B cell (primary cell): ENCODE measurements at regions not wholly inside any gene's neighbourhood (a gene's known extent, or its start where the extent isn't known, plus 50 kb on each side); places are given as distances from the start of the nearest gene placed in this dataset.

ENCODE experiments used
- ATAC-seq: fragments of 200-7000 bp; cut with Tn5 transposase; one replicate; pipeline ENCODE4 v1.10.0; 2021; ENCODE audit warnings: low read depth, mild to moderate bottlenecking, moderate number of reproducible peaks, moderate library complexity
- CTCF ChIA-PET: fragments of 350-600 bp; sonication (Branson Sonifier 250); formaldehyde crosslinking; loops from one replicate; lab custom pipeline; 2021; ENCODE audit warnings: antibody characterized with exemption, inconsistent platforms; lab: Charles Lee
- POLR2A ChIA-PET: fragments of 350-600 bp; sonication (Branson Sonifier 250); formaldehyde crosslinking; loops from one replicate; lab custom pipeline; 2021; ENCODE audit warnings: antibody characterized with exemption; lab: Charles Lee
- DNase-seq: peaks from one replicate; pipeline ENCODE4 v3.0.0; 2013
- H2AFZ ChIP-seq: 2 replicates; pipeline ENCODE4 v1.6.1; 2012; ENCODE audit warnings: mild to moderate bottlenecking, low read depth, low read length; ENCODE audit not compliant: insufficient read depth, poor library complexity, severe bottlenecking
- H3K27ac ChIP-seq, 2 donors: 1 replicate in 1 of 2; 2 replicates in 1 of 2; pipeline ENCODE4 v1.5.1; 2012 to 2013; ENCODE audit warnings: low read length in 2 of 2, mild to moderate bottlenecking in 2 of 2, moderate library complexity in 1 of 2
- H3K27me3 ChIP-seq, 4 experiments: fragments of 200-600 bp in 1 of 4; sonication (generic) in 1 of 4; replicated peaks in 1 of 4; 1 replicate in 2 of 4; 2 replicates in 2 of 4; pipeline versions ENCODE4 v1.6.1 to v1.7.0; 2013 to 2016; ENCODE audit warnings: low read length in 3 of 4, mild to moderate bottlenecking in 2 of 4, mixed read lengths in 1 of 4, moderate library complexity in 1 of 4; ENCODE audit not compliant: insufficient read depth in 4 of 4, control insufficient read depth in 3 of 4; ENCODE audit errors: control extremely low read depth in 1 of 4
- H3K36me3 ChIP-seq, 2 experiments: replicated peaks in 1 of 2; 1 replicate in 1 of 2; 2 replicates in 1 of 2; pipeline versions ENCODE4 v1.6.1 to v1.7.1; 2013; ENCODE audit warnings: low read length in 1 of 2; ENCODE audit not compliant: insufficient read depth in 2 of 2, control insufficient read depth in 1 of 2; ENCODE audit errors: control extremely low read depth in 1 of 2, extremely low read depth in 1 of 2
- H3K4me1 ChIP-seq, 2 donors: fragments of 200-600 bp in 1 of 2; sonication (generic) in 1 of 2; 1 replicate in 1 of 2; 2 replicates in 1 of 2; pipeline versions ENCODE4 v1.5.1 to v1.6.1; 2013 to 2017; ENCODE audit warnings: low read length in 2 of 2; ENCODE audit not compliant: control insufficient read depth in 2 of 2, insufficient read depth in 2 of 2
- H3K4me2 ChIP-seq: replicated peaks from 2 replicates; pipeline ENCODE3; 2012; ENCODE audit warnings: mild to moderate bottlenecking, low read depth, low read length; ENCODE audit not compliant: poor library complexity, severe bottlenecking
- H3K4me3 ChIP-seq, 5 experiments: fragments of 200-600 bp in 1 of 5; sonication (generic) in 1 of 5; 1 replicate in 3 of 5; 2 replicates in 2 of 5; pipeline versions ENCODE4 v1.5.1 to v1.7.0; 2011 to 2016; ENCODE audit warnings: low read length in 4 of 5, mild to moderate bottlenecking in 4 of 5, low read depth in 2 of 5, control low read depth in 1 of 5, moderate library complexity in 1 of 5; ENCODE audit not compliant: insufficient read depth in 1 of 5; ENCODE audit errors: control extremely low read depth in 1 of 5, extremely low read depth in 1 of 5
- H3K79me2 ChIP-seq: fragments of 200-600 bp; sonication (generic); one replicate; pipeline ENCODE4 v1.6.0; 2016; ENCODE audit warnings: low read length; ENCODE audit not compliant: control insufficient read depth, insufficient read depth
- H3K9ac ChIP-seq: fragments of 200-600 bp; sonication (generic); 2 replicates; pipeline ENCODE4 v1.6.1; 2017; ENCODE audit warnings: mild to moderate bottlenecking, low read length, moderate library complexity
- H3K9me3 ChIP-seq, 3 donors: one replicate each; pipeline versions ENCODE4 v1.6.1 to v1.7.1; 2013; ENCODE audit warnings: low read length in 2 of 3; ENCODE audit not compliant: control insufficient read depth in 2 of 3, insufficient read depth in 1 of 3; ENCODE audit errors: control extremely low read depth in 1 of 3
- H4K20me1 ChIP-seq: 2 replicates; pipeline ENCODE4 v1.6.0; 2012; ENCODE audit warnings: mild to moderate bottlenecking, low read length; ENCODE audit not compliant: insufficient read depth, control insufficient read depth, poor library complexity, severe bottlenecking
- H3K27ac Mint-ChIP-seq: one replicate; pipeline ENCODE4 v1.8.0; 2021; ENCODE audit warnings: mixed read lengths
- H3K27me3 Mint-ChIP-seq: one replicate; pipeline ENCODE4 v1.8.0; 2021; ENCODE audit warnings: mixed read lengths
- H3K4me1 Mint-ChIP-seq: one replicate; pipeline ENCODE4 v1.8.0; 2021; ENCODE audit warnings: mixed read lengths
- H3K4me3 Mint-ChIP-seq: one replicate; pipeline ENCODE4 v1.8.0; 2021; ENCODE audit warnings: mixed read lengths
- H3K9me3 Mint-ChIP-seq: one replicate; pipeline ENCODE4 v1.8.0; 2022; ENCODE audit warnings: mixed read lengths; ENCODE audit not compliant: insufficient read depth
- CTCF ChIP-seq: fragments of 200-600 bp; IDR thresholded peaks from one replicate; pipeline ENCODE4 v1.8.0; 2022; ENCODE audit warnings: antibody characterized with exemption, mild to moderate bottlenecking
- EZH2 ChIP-seq: IDR thresholded peaks from 2 replicates; pipeline ENCODE4 v1.6.1; 2012; ENCODE audit warnings: borderline replicate concordance, low read depth, mild to moderate bottlenecking, moderate library complexity, low read length; ENCODE audit not compliant: insufficient read depth, poor library complexity, severe bottlenecking
- WGBS: methylation state at CpG from one replicate; pipeline ENCODE4 v1.1.5; 2013; ENCODE audit warnings: missing lambda C conversion rate; ENCODE audit not compliant: insufficient coverage; 5-methylcytosine and 5-hydroxymethylcytosine counted together
- intact Hi-C: fragments of 100-400 bp; cut with micrococcal nuclease; formaldehyde crosslinking; loops from one replicate; pipeline ENCODE4 v1.10.0; 2022

DNA sequence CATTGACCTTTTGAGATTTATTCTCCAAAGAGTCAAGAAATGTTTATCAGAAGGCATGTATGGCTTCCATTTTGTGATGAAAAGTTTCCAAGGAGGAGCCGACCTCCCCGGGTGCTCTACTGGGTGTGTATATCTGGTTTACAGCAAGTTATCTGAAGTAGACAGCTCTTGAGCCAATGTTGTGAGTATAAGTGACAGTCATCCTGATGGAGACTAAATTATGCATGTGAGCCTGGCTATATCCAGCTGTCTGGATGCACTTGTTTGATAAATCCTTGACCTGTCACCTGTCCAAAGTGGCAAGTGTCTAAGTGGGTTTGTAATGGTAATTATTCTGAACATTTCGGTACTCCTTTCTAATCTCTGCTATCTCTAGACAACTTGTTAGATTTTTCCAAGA is 142.2 kb downstream of the NR2F2 start:
- DNase-seq: no peak
- Mint-ChIP-seq H3K27ac (no peak overlapping the region), H3K27me3 (no peaks in the 10 kb centered on the region), H3K9me3 (peaks cover 7% of the 10 kb centered on the region), H3K4me3 (no peak overlapping the region), H3K4me1 (no peaks in the 10 kb centered on the region)
- no peak for ATAC-seq
- Histone ChIP-seq H3K27me3 (no peaks in the 10 kb centered on the region), H3K4me3 (no peak overlapping the region), H3K9me3 (no peaks in the 10 kb centered on the region), H3K4me1 (no peaks in the 10 kb centered on the region), H3K4me2 (no peak overlapping the region), H4K20me1 (no peaks in the 10 kb centered on the region), H3K79me2 (no peaks in the 10 kb centered on the region), H3K9ac (no peak overlapping the region), H3K36me3 (no peaks in the 10 kb centered on the region), H3K27ac (no peak overlapping the region), H2AFZ (no peak overlapping the region)
- CTCF ChIA-PET: no interaction called here
- 91% methylated on average over 2 of the region's 3 CpGs for WGBS
- TF ChIP-seq EZH2: no peak
- TF ChIP-seq CTCF: no peak
- intact Hi-C loops: no loop called here
- POLR2A ChIA-PET: interaction anchor here (0.7 kb wide), 1 partner anchor 24 kb away, joined by 5 read pairs; no protein-coding TSS in a partner anchor

- Histone ChIP-seq H3K9ac (no peak overlapping the region), H3K4me3 (no peak overlapping the region), H3K9me3 (no peaks in the 10 kb centered on the region), H3K4me2 (no peak overlapping the region), H4K20me1 (no peaks in the 10 kb centered on the region), H3K4me1 (no peaks in the 10 kb centered on the region), H3K79me2 (no peaks in the 10 kb centered on the region), H3K36me3 (no peaks in the 10 kb centered on the region), H3K27ac (no peak overlapping the region), H3K27me3 (no peaks in the 10 kb centered on the region), H2AFZ (no peak overlapping the region)
- DNase-seq: no peak
- TF ChIP-seq EZH2 (no peak), CTCF (no peak)
- CTCF ChIA-PET: no interaction called here
- no peak for ATAC-seq
- Mint-ChIP-seq H3K27me3 (no peaks in the 10 kb centered on the region), H3K9me3 (peaks cover 7% of the 10 kb centered on the region), H3K4me1 (no peaks in the 10 kb centered on the region), H3K4me3 (no peak overlapping the region), H3K27ac (no peak overlapping the region)
- POLR2A ChIA-PET: no interaction called here
- 89% methylated on average over 3 of the region's 5 CpGs for WGBS
- intact Hi-C loops: no loop called here
Measured at GRCh38 chr15:96473556-96473955, 143.1 kb downstream of the NR2F2 start.
